ENCODE measurements at regions not wholly inside any gene's neighbourhood (a gene's known extent, or its start where the extent isn't known, plus 50 kb on each side); places are given as distances from the start of the nearest gene placed in this dataset.
A peak's percentile ranks its signal among the peaks of the same experiment; 100 is the strongest.

- TF ChIP-seq EGR1 (IDR thresholded peaks at IDR 0.05), result no peak
- TF ChIP-seq TEAD4 (IDR thresholded peaks at IDR 0.05), result no peak
- no peak for TF ChIP-seq CREB1 (IDR thresholded peaks at IDR 0.05; ENCODE audit: low read depth)
- TF ChIP-seq NFIC (IDR thresholded peaks at IDR 0.05), result no peak
- no peak for TF ChIP-seq EP300 (IDR thresholded peaks at IDR 0.05; ENCODE audit: borderline replicate concordance)
- no peak for TF ChIP-seq YY1 (IDR thresholded peaks at IDR 0.05; ENCODE audit: low read depth)
- no peak for TF ChIP-seq CEBPB (IDR thresholded peaks at IDR 0.05)
- no peak for TF ChIP-seq REST (IDR thresholded peaks at IDR 0.05; ENCODE audit: low read depth)
- TF ChIP-seq FOXM1 (IDR thresholded peaks at IDR 0.05; ENCODE audit: borderline replicate concordance, low read depth), result no peak
- no peak for TF ChIP-seq MAX (IDR thresholded peaks at IDR 0.05)
- no peak for TF ChIP-seq RAD21 (IDR thresholded peaks at IDR 0.05; ENCODE audit: low read depth)
- TF ChIP-seq ZBTB7A (IDR thresholded peaks at IDR 0.05; ENCODE audit: low read depth), result no peak
- no peak for TF ChIP-seq TCF12 (IDR thresholded peaks at IDR 0.05; ENCODE audit: low read depth)
- no peak for TF ChIP-seq TAF1 (IDR thresholded peaks at IDR 0.05; ENCODE audit: low read depth)
- TF ChIP-seq USF1 (IDR thresholded peaks at IDR 0.05), result no peak
These were observed 148.9 kb downstream of the SMAD6 start for GRCh38 chr15:66850996-66851310.

GRCh38 chr15:66851311-66852063 lies 149.5 kb downstream of the SMAD6 start:
- TF ChIP-seq ZBTB7A (IDR thresholded peaks at IDR 0.05; ENCODE audit: low read depth) (no peak), TEAD4 (IDR thresholded peaks at IDR 0.05) (0 out of 2 replicates have a peak, but pooled peaks have one; percentile 6), RAD21 (IDR thresholded peaks at IDR 0.05; ENCODE audit: low read depth) (peak; percentile 82), YY1 (IDR thresholded peaks at IDR 0.05; ENCODE audit: low read depth) (peak; percentile 83), NFIC (IDR thresholded peaks at IDR 0.05) (no peak), MAX (IDR thresholded peaks at IDR 0.05) (peak; percentile 56; the same call in 1 of the 2 replicates)

GRCh38 chr15:66852064-66852905 lies 150.2 kb downstream of the SMAD6 start:
- TF ChIP-seq EP300 (IDR thresholded peaks at IDR 0.05; ENCODE audit: borderline replicate concordance) (no peak), ZBTB7A (IDR thresholded peaks at IDR 0.05; ENCODE audit: low read depth) (no peak), REST (IDR thresholded peaks at IDR 0.05; ENCODE audit: low read depth) (no peak)

GRCh38 chr15:66854012-66854965 lies 152.3 kb downstream of the SMAD6 start:
- no peak for TF ChIP-seq CEBPB (IDR thresholded peaks at IDR 0.05)
- no peak for TF ChIP-seq CREB1 (IDR thresholded peaks at IDR 0.05; ENCODE audit: low read depth)
- no peak for TF ChIP-seq RAD21 (IDR thresholded peaks at IDR 0.05; ENCODE audit: low read depth)
- no peak for TF ChIP-seq REST (IDR thresholded peaks at IDR 0.05; ENCODE audit: low read depth)
- TF ChIP-seq EP300 (IDR thresholded peaks at IDR 0.05; ENCODE audit: borderline replicate concordance), result no peak
- TF ChIP-seq YY1 (IDR thresholded peaks at IDR 0.05; ENCODE audit: low read depth), result no peak
- no peak for TF ChIP-seq TCF12 (IDR thresholded peaks at IDR 0.05; ENCODE audit: low read depth)
- no peak for TF ChIP-seq MAX (IDR thresholded peaks at IDR 0.05)
- no peak for TF ChIP-seq TAF1 (IDR thresholded peaks at IDR 0.05; ENCODE audit: low read depth)
